Gastroesophageal sphincter (tissue), 3 donors: ENCODE measurements at regions not wholly inside any gene's neighbourhood (a gene's known extent, or its start where the extent isn't known, plus 50 kb on each side); places are given as distances from the start of the nearest gene placed in this dataset.

Experiments used
- CTCF ChIP-seq, 4 experiments: fragments of 200-600 bp in 2 of 4; fragments of 450-650 bp in 2 of 4; sonication (generic) in 1 of 4; IDR thresholded peaks; one replicate each; pipeline ENCODE4 v1.5.1; 2017 to 2019; ENCODE audit warnings: antibody characterized with exemption in 4 of 4, mild to moderate bottlenecking in 2 of 4, moderate library complexity in 2 of 4
- POLR2A ChIP-seq, 2 donors: fragments of 450-650 bp; IDR thresholded peaks; one replicate each; pipeline ENCODE4 v1.6.1; 2017; ENCODE audit warnings: antibody characterized with exemption in 2 of 2, mild to moderate bottlenecking in 2 of 2, moderate library complexity in 1 of 2
- POLR2AphosphoS5 ChIP-seq: sonication (generic); formaldehyde crosslinking; IDR thresholded peaks from one replicate; pipeline ENCODE4 v1.6.1; 2017; ENCODE audit warnings: antibody characterized with exemption

DNA sequence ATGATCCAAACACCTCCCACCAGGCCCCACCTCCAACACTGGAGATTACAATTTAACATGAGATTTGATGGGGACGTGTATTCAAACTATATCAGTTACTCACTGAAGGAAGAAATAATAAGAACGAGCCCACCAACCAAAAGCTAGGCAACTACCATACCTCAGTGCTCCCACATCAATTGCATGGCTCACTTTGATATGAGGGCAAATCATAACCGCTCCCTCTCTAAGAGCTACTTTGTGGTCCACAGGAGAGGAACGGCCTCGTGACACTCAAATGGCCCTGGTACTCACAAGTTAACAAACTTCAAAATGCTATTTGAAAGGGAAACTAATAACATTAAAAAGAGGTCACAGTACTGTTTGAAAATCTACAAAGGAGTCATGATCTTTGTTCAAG lies 170.7 kb upstream of the SLC7A11 start:
- TF ChIP-seq CTCF (IDR thresholded peaks at IDR 0.05) (no peak), POLR2A (IDR thresholded peaks at IDR 0.05) (no peak), POLR2AphosphoS5 (no peak)
